ENCODE measurements at regions not wholly inside any gene's neighbourhood (a gene's known extent, or its start where the extent isn't known, plus 50 kb on each side); places are given as distances from the start of the nearest gene placed in this dataset.

DNA sequence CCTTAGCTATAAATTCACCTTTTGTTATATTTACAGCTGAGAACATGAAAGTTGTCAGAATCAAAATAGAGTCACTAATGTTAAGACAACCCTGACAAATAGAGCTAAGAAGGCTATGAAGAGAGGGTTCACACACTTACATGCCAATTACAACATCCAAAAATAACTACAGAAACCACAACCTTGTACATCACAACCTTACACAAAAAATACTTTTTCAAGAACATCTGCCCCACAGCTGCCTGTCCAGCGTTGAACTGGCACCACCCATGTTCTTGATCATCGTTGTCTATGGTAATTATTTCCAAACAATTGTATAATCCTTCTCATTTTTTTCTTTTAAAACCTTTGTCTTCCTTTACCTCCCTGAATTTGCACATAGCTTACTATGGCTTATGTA lies 231.2 kb upstream of the FKBP1C start:
- Histone ChIP-seq H3K56ac (replicated peaks; ENCODE audit: insufficient read length, low read depth, low read length) (no peak overlapping the region), H3K36me3 (ENCODE audit: control insufficient read depth in 2 of 4, insufficient read depth in 4 of 4, low read length in 3 of 4) (no peaks in the 10 kb centered on the region), H3K79me1 (ENCODE audit: low read depth, low read length) (no peaks in the 10 kb centered on the region), H4K5ac (ENCODE audit: insufficient read length, low read depth, low read length) (no peak overlapping the region), H2AK5ac (ENCODE audit: low read depth, low read length) (no peak overlapping the region), H2BK12ac (ENCODE audit: low read depth, low read length) (no peak overlapping the region), H2AFZ (ENCODE audit: low read length) (no peak overlapping the region), H3K27ac (ENCODE audit: low read depth, low read length) (no peak overlapping the region), H2BK120ac (replicated peaks; ENCODE audit: low read depth, low read length) (no peak overlapping the region), H3K79me2 (ENCODE audit: control insufficient read depth in 1 of 2, insufficient read depth in 2 of 2, low read length in 2 of 2) (no peaks in the 10 kb centered on the region), H2BK15ac (ENCODE audit: low read length) (no peak overlapping the region), H3K18ac (ENCODE audit: extremely low read depth, low read length) (no peak overlapping the region), H4K91ac (replicated peaks; ENCODE audit: insufficient read length, low read length) (no peak overlapping the region), H3K9me3 (ENCODE audit: insufficient read depth in 2 of 2, low read depth in 1 of 2, low read length in 1 of 2) (no peaks in the 10 kb centered on the region), H3K27me3 (replicated peaks in 1 of 4; ENCODE audit: control insufficient read depth in 3 of 4, extremely low read depth in 1 of 4, insufficient read depth in 3 of 4, low read length in 3 of 4) (no peaks in the 10 kb centered on the region), H3K4ac (replicated peaks; ENCODE audit: insufficient read length, low read depth, low read length) (no peak overlapping the region), H3K4me1 (replicated peaks in 1 of 4; ENCODE audit: control insufficient read depth in 3 of 4, insufficient read depth in 4 of 4, low read length in 3 of 4) (no peaks in the 10 kb centered on the region), H4K8ac (ENCODE audit: extremely low read depth, insufficient read depth, low read length) (no peak overlapping the region), H3K9ac (replicated peaks in 1 of 4; ENCODE audit: extremely low read depth in 1 of 4, low read depth in 3 of 4, low read length in 3 of 4) (no peak overlapping the region), H3K4me3 (ENCODE audit: extremely low read depth in 1 of 4, insufficient read depth in 2 of 4, low read depth in 3 of 4, low read length in 4 of 4) (no peak overlapping the region), H2BK5ac (ENCODE audit: low read depth, low read length) (no peak overlapping the region), H3K23me2 (ENCODE audit: low read depth, low read length) (no peaks in the 10 kb centered on the region), H4K20me1 (replicated peaks in 1 of 2; ENCODE audit: control insufficient read depth in 1 of 2, insufficient read depth in 2 of 2, low read length in 2 of 2) (no peaks in the 10 kb centered on the region), H3K23ac (ENCODE audit: insufficient read length) (no peak overlapping the region), H2BK20ac (ENCODE audit: low read length) (no peak overlapping the region), H3K4me2 (ENCODE audit: insufficient read depth in 1 of 2, low read depth in 2 of 2, low read length in 2 of 2) (no peak overlapping the region), H3K14ac (ENCODE audit: insufficient read length) (no peak overlapping the region)
- WGBS, 2 experiments (ENCODE audit: extremely low coverage in 1 of 2, insufficient coverage in 1 of 2, insufficient read length in 1 of 2, insufficient replicate concordance in 2 of 2, low coverage in 1 of 2, low lambda C conversion rate in 2 of 2, missing lambda C conversion rate in 1 of 2) = 91% methylated on average over 2 of the region's 2 CpGs; no CpG with 5 or more reads in 1 of the 2 experiments
- DNase-seq (ENCODE audit: low read depth in 1 of 2, low spot score in 2 of 2) = no peak
- TF ChIP-seq PHF8 (conservative IDR thresholded peaks at IDR 0.05; ENCODE audit: low read depth, low read length) = no peak
- no peak for TF ChIP-seq RBBP5 (IDR thresholded peaks at IDR 0.05; ENCODE audit: borderline replicate concordance, low read depth, low read length)
- FAIRE-seq = no peak
- ChIA-PET POLR2A (ENCODE audit: partially characterized antibody) (no interaction called here), CTCF (ENCODE audit: partially characterized antibody) (no interaction called here)
